ENCODE measurements at regions not wholly inside any gene's neighbourhood (a gene's known extent, or its start where the extent isn't known, plus 50 kb on each side); places are given as distances from the start of the nearest gene placed in this dataset.
A peak's percentile ranks its signal among the peaks of the same experiment; 100 is the strongest.

DNA sequence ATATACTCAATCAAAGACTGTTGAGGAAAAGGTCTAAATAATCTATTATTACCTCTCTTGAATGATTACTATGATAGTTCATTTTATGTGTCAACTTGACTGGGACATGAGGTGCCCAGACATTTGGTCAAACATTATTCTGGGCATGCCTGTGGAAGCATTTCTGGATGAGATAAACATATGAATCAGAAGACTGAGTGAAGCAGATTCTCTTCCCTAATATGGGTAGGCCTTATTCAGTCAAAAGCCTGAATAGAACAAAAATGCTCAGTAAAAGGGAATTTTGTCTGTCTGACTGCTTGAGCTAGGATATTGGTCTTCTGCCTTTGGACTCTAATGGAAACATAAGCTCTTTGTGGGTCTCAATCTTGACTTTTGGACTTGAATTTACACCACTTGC lies 73.3 kb upstream of the SOX13 start:
- DNase-seq (no peak), ATAC-seq (ENCODE audit: insufficient read depth, low FRiP score) (no peak)
- TF ChIP-seq, protein P1, sequence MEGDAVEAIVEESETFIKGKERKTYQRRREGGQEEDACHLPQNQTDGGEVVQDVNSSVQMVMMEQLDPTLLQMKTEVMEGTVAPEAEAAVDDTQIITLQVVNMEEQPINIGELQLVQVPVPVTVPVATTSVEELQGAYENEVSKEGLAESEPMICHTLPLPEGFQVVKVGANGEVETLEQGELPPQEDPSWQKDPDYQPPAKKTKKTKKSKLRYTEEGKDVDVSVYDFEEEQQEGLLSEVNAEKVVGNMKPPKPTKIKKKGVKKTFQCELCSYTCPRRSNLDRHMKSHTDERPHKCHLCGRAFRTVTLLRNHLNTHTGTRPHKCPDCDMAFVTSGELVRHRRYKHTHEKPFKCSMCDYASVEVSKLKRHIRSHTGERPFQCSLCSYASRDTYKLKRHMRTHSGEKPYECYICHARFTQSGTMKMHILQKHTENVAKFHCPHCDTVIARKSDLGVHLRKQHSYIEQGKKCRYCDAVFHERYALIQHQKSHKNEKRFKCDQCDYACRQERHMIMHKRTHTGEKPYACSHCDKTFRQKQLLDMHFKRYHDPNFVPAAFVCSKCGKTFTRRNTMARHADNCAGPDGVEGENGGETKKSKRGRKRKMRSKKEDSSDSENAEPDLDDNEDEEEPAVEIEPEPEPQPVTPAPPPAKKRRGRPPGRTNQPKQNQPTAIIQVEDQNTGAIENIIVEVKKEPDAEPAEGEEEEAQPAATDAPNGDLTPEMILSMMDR (IDR thresholded peaks at IDR 0.05; ENCODE audit: control extremely low read depth, extremely low read depth): no peak
- Histone ChIP-seq H3K4me1 (ENCODE audit: control insufficient read depth in 5 of 5, insufficient read depth in 5 of 5, low read length in 5 of 5) (peaks cover 0 to 5% (median 0%) of the 10 kb centered on the region in 5 donors), H3K9me3 (ENCODE audit: control insufficient read depth in 4 of 4, insufficient read depth in 3 of 4, low read length in 3 of 4) (peaks cover 0 to 2% (median 0%) of the 10 kb centered on the region in 4 donors), H3K4me3 (no peak overlapping the region), H3K27me3 (ENCODE audit: control insufficient read depth in 3 of 3, insufficient read depth in 3 of 3, low read length in 2 of 3) (no peaks in the 10 kb centered on the region), H3K36me3 (ENCODE audit: control insufficient read depth in 4 of 4, insufficient read depth in 4 of 4, low read length in 4 of 4) (no peaks in the 10 kb centered on the region), H3K27ac (ENCODE audit: low read depth in 1 of 2, low read length in 1 of 2) (no peak overlapping the region), H3K9ac (ENCODE audit: insufficient read depth in 1 of 2, low read length in 2 of 2) (no peak overlapping the region)

DNA sequence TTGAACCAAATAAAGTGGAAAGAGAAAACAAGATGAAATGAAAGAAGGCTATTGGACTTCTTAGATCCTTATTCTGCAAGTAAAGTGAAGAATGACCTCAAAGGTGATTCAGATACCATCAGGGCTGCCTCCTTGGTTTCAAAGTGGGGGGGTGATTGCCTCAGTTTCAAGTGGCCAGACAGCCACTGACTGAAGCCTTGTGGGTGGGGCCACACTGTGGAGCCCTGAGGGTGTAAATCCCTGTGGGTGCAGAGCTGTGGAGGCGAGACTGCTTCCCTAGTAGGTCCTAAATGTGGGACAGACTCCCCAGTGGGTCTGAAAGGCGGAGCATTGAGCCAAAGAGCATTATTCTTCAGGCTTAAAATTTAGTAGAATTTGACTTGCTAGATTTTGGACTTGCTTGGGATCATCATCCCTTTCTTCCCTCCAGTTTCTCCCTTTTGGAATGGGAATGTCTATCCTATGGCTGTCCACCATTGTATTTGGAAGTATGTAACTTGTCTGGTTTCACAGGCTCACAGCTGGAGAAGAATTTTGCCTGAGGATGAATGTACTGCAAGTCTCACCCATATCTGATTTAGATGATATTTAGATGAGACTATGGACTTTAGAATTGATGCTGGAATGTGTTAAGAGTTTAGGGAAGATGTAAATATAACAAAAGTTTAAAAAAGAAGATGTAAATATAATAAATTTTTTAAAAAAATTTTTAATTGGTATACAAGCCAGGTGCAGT lies 71.6 kb upstream of the SOX13 start:
- DNase-seq (no peak), ATAC-seq (ENCODE audit: insufficient read depth, low FRiP score) (no peak)
- Histone ChIP-seq H3K9me3 (ENCODE audit: control insufficient read depth in 4 of 4, insufficient read depth in 3 of 4, low read length in 3 of 4) (peaks cover 0 to 2% (median 0%) of the 10 kb centered on the region in 4 donors), H3K27ac (ENCODE audit: low read depth in 1 of 2, low read length in 1 of 2) (no peak overlapping the region), H3K4me1 (ENCODE audit: control insufficient read depth in 5 of 5, insufficient read depth in 5 of 5, low read length in 5 of 5) (peaks cover 0 to 4% (median 0%) of the 10 kb centered on the region in 5 donors), H3K36me3 (ENCODE audit: control insufficient read depth in 4 of 4, insufficient read depth in 4 of 4, low read length in 4 of 4) (no peaks in the 10 kb centered on the region), H3K27me3 (ENCODE audit: control insufficient read depth in 3 of 3, insufficient read depth in 3 of 3, low read length in 2 of 3) (no peaks in the 10 kb centered on the region), H3K4me3 (no peak overlapping the region), H3K9ac (ENCODE audit: insufficient read depth in 1 of 2, low read length in 2 of 2) (no peak overlapping the region)
- TF ChIP-seq, protein P1 (IDR thresholded peaks at IDR 0.05; ENCODE audit: control extremely low read depth, extremely low read depth): no peak
- 98% methylated on average over 2 of the region's 2 CpGs for WGBS, 2 donors

DNA sequence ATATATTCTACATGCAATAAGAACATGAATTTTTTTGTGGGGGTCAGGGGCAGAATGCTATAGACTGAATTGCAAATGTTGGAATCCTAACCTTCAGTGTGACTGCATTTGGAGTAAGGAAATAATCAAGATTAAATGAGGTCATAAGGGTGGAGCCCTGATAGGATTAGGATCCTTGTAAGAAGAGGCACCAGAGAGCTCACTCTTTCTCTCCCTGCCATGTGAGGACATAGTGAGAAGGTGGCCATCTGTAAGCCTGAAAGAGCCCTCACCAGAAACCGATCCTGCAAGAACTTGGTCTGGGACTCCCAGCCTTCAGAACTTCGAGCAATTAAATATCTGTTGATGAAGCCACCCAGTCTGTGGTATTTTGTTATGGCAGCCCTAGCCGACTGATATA lies 70.3 kb upstream of the SOX13 start:
- H3K36me3 ChIP-seq (ENCODE audit: control insufficient read depth in 4 of 4, insufficient read depth in 4 of 4, low read length in 4 of 4): no peaks in the 10 kb centered on the region
- no peak overlapping the region for H3K4me3 ChIP-seq
- H3K9ac ChIP-seq (ENCODE audit: insufficient read depth in 1 of 2, low read length in 2 of 2): no peak overlapping the region
- TF ChIP-seq, protein P1 (IDR thresholded peaks at IDR 0.05; ENCODE audit: control extremely low read depth, extremely low read depth): no peak
- H3K4me1 ChIP-seq (ENCODE audit: control insufficient read depth in 5 of 5, insufficient read depth in 5 of 5, low read length in 5 of 5): no peaks in the 10 kb centered on the region
- H3K27me3 ChIP-seq (ENCODE audit: control insufficient read depth in 3 of 3, insufficient read depth in 3 of 3, low read length in 2 of 3): no peaks in the 10 kb centered on the region
- peaks cover 0 to 2% (median 0%) of the 10 kb centered on the region in 4 donors for H3K9me3 ChIP-seq (ENCODE audit: control insufficient read depth in 4 of 4, insufficient read depth in 3 of 4, low read length in 3 of 4)
- no peak for ATAC-seq (ENCODE audit: insufficient read depth, low FRiP score)
- no peak for DNase-seq
- no peak overlapping the region for H3K27ac ChIP-seq (ENCODE audit: low read depth in 1 of 2, low read length in 1 of 2)
- 75 to 91% methylated on average over 3 of the region's 3 CpGs for WGBS, 2 donors

DNA sequence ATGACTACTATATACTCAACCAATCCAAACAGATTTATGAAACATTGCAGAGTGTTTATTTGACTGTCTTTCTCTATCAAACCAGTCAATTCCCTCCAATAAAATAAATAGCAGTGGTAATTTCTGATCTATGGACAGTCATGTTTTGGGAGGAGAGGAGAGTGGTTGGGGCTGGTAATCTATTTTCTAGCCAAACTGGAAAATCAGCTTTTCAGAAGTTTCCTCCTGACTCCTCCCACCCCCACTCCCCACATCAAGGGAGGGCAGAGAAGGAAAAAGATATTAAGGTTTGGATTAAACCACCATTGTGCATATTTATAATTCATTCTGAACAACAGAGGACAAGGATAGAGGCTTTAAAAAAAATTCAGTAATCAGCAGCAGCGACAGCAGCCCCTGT lies 69.4 kb upstream of the SOX13 start:
- peak in 2 of 3 donors; percentile 1 to 27 for DNase-seq
- H3K9me3 ChIP-seq (ENCODE audit: control insufficient read depth in 4 of 4, insufficient read depth in 3 of 4, low read length in 3 of 4): peaks cover 0 to 2% (median 0%) of the 10 kb centered on the region in 4 donors
- H3K4me1 ChIP-seq (ENCODE audit: control insufficient read depth in 5 of 5, insufficient read depth in 5 of 5, low read length in 5 of 5): no peaks in the 10 kb centered on the region

More for the DNA sequence above, 69.4 kb upstream of the SOX13 start:
- no peak overlapping the region for H3K9ac ChIP-seq (ENCODE audit: insufficient read depth in 1 of 2, low read length in 2 of 2)
- no peaks in the 10 kb centered on the region for H3K27me3 ChIP-seq (ENCODE audit: control insufficient read depth in 3 of 3, insufficient read depth in 3 of 3, low read length in 2 of 3)
- no peaks in the 10 kb centered on the region for H3K36me3 ChIP-seq (ENCODE audit: control insufficient read depth in 4 of 4, insufficient read depth in 4 of 4, low read length in 4 of 4)
- WGBS, 2 donors: 53 to 86% methylated on average over 1 of the region's 1 CpG
- TF ChIP-seq, protein P1 (IDR thresholded peaks at IDR 0.05; ENCODE audit: control extremely low read depth, extremely low read depth): no peak
- H3K27ac ChIP-seq (ENCODE audit: low read depth in 1 of 2, low read length in 1 of 2): no peak overlapping the region
- no peak overlapping the region for H3K4me3 ChIP-seq
- ATAC-seq (ENCODE audit: insufficient read depth, low FRiP score): no peak

All from lung (tissue), 11 donors.